Small intestine (tissue), 7 donors: ENCODE measurements at regions not wholly inside any gene's neighbourhood (a gene's known extent, or its start where the extent isn't known, plus 50 kb on each side); places are given as distances from the start of the nearest gene placed in this dataset.

Experiments used
- DNase-seq, 2 donors: peaks; one replicate each; pipeline versions ENCODE4 v3.0.0 to v3.0.0-alpha.2; 2013
- FAIRE-seq: peaks from 2 replicates; lab custom pipeline; 2012; peaks lifted over from hg19 to GRCh38; lab: Jason Lieb, UNC
- H3K27ac ChIP-seq, 3 donors: one replicate each; pipeline ENCODE4 v1.5.1; 2013; ENCODE audit warnings: low read length in 2 of 3, mild to moderate bottlenecking in 2 of 3, control low read depth in 1 of 3, inconsistent platforms in 1 of 3, low read depth in 1 of 3, moderate library complexity in 1 of 3
- H3K27me3 ChIP-seq, 3 donors: one replicate each; pipeline ENCODE4 v1.6.1; 2013; ENCODE audit warnings: low read length in 3 of 3, inconsistent platforms in 1 of 3; ENCODE audit not compliant: control insufficient read depth in 3 of 3, insufficient read depth in 3 of 3
- H3K36me3 ChIP-seq, 3 donors: one replicate each; pipeline ENCODE4 v1.6.1; 2013; ENCODE audit warnings: low read length in 3 of 3, inconsistent platforms in 1 of 3, low read depth in 1 of 3, mild to moderate bottlenecking in 1 of 3, moderate library complexity in 1 of 3; ENCODE audit not compliant: control insufficient read depth in 3 of 3, insufficient read depth in 2 of 3
- H3K4me1 ChIP-seq, 3 donors: one replicate each; pipeline ENCODE4 v1.6.1; 2013; ENCODE audit warnings: low read length in 2 of 3, inconsistent platforms in 1 of 3, low read depth in 1 of 3, mild to moderate bottlenecking in 1 of 3, moderate library complexity in 1 of 3; ENCODE audit not compliant: control insufficient read depth in 3 of 3, insufficient read depth in 2 of 3
- H3K4me3 ChIP-seq, 3 donors: one replicate each; pipeline ENCODE4 v1.5.1; 2013; ENCODE audit warnings: low read length in 3 of 3, control low read depth in 1 of 3, inconsistent platforms in 1 of 3, low read depth in 1 of 3, mild to moderate bottlenecking in 1 of 3, moderate library complexity in 1 of 3
- H3K9me3 ChIP-seq, 2 donors: one replicate each; pipeline ENCODE4 v1.6.1; 2013; ENCODE audit warnings: low read depth in 1 of 2, low read length in 1 of 2; ENCODE audit not compliant: control insufficient read depth in 2 of 2, insufficient read depth in 1 of 2
- WGBS, 3 donors: extraction: QIAGEN DNeasy Blood & Tissue Kit; methylation state at CpG; one replicate each; pipeline ENCODE4 v1.1.7; 2013; 5-methylcytosine and 5-hydroxymethylcytosine counted together
- donor health status: healthy with polysubstance abuse.
- donor health status: control.
- donor health status: control.
- donor health status: Bipolar disorder and iron deficiency.
- donor health status: healthy.

GRCh38 chr7:34311591-34311990, 346.4 kb upstream of the NPSR1 start:
- Histone ChIP-seq H3K9me3 (peaks cover 0 to 1% of the 10 kb centered on the region in 2 donors), H3K27me3 (no peaks in the 10 kb centered on the region), H3K36me3 (no peaks in the 10 kb centered on the region), H3K4me3 (no peak overlapping the region), H3K27ac (no peak overlapping the region), H3K4me1 (no peaks in the 10 kb centered on the region)
- FAIRE-seq: no peak
- 48 to 66% (median 63%) methylated on average over 3 of the region's 3 CpGs for WGBS, 3 donors
- no peak for DNase-seq

- Histone ChIP-seq H3K4me1 (no peaks in the 10 kb centered on the region), H3K9me3 (peaks cover 0 to 1% of the 10 kb centered on the region in 2 donors), H3K27ac (no peak overlapping the region), H3K4me3 (no peak overlapping the region), H3K27me3 (no peaks in the 10 kb centered on the region), H3K36me3 (no peaks in the 10 kb centered on the region)
- DNase-seq (no peak), FAIRE-seq (no peak)
- 79 to 87% (median 84%) methylated on average over 3 of the region's 3 CpGs for WGBS, 3 donors
Observed at GRCh38 chr7:34312624-34313023, 345.4 kb upstream of the NPSR1 start.

- peaks cover 0 to 1% of the 10 kb centered on the region in 2 donors for H3K9me3 ChIP-seq
- H3K27ac ChIP-seq: no peak overlapping the region
- no peak overlapping the region for H3K4me3 ChIP-seq
- no peaks in the 10 kb centered on the region for H3K27me3 ChIP-seq
- FAIRE-seq: no peak
- 79 to 93% (median 86%) methylated on average over 2 of the region's 2 CpGs for WGBS, 3 donors
- DNase-seq: no peak
- H3K36me3 ChIP-seq: no peaks in the 10 kb centered on the region
- H3K4me1 ChIP-seq: no peaks in the 10 kb centered on the region
Observed at GRCh38 chr7:34313289-34313688, 344.7 kb upstream of the NPSR1 start.

- Histone ChIP-seq H3K9me3 (peaks cover 0 to 1% of the 10 kb centered on the region in 2 donors), H3K27ac (no peak overlapping the region), H3K36me3 (no peaks in the 10 kb centered on the region), H3K27me3 (no peaks in the 10 kb centered on the region), H3K4me1 (no peaks in the 10 kb centered on the region), H3K4me3 (no peak overlapping the region)
- DNase-seq (no peak), FAIRE-seq (no peak)
Observed at GRCh38 chr7:34315032-34315431, 343.0 kb upstream of the NPSR1 start.

- 88 to 97% (median 93%) methylated on average over 1 of the region's 1 CpG for WGBS, 3 donors
- no peaks in the 10 kb centered on the region for H3K27me3 ChIP-seq
- H3K36me3 ChIP-seq: no peaks in the 10 kb centered on the region
- DNase-seq (peak; percentile 5 to 23), FAIRE-seq (no peak)
- H3K27ac ChIP-seq: no peak overlapping the region
- no peak overlapping the region for H3K4me3 ChIP-seq
- H3K4me1 ChIP-seq: peaks cover 0 to 3% (median 0%) of the 10 kb centered on the region in 3 donors
- H3K9me3 ChIP-seq: peaks cover 0 to 1% of the 10 kb centered on the region in 2 donors
Observed at GRCh38 chr7:34317039-34317438, 341.0 kb upstream of the NPSR1 start.

- Histone ChIP-seq H3K4me1 (peaks cover 0 to 3% (median 0%) of the 10 kb centered on the region in 3 donors), H3K9me3 (no peaks in the 10 kb centered on the region), H3K36me3 (no peaks in the 10 kb centered on the region), H3K27me3 (no peaks in the 10 kb centered on the region), H3K27ac (no peak overlapping the region), H3K4me3 (no peak overlapping the region)
- WGBS, 3 donors: 74 to 77% (median 76%) methylated on average over 6 of the region's 6 CpGs
- FAIRE-seq: no peak
- DNase-seq: no peak
Observed at GRCh38 chr7:34320412-34320811, 337.6 kb upstream of the NPSR1 start.

- H3K9me3 ChIP-seq: peaks cover 0 to 1% of the 10 kb centered on the region in 2 donors
- DNase-seq: peak; percentile 68 to 83
- H3K4me1 ChIP-seq: peaks cover 0 to 3% (median 0%) of the 10 kb centered on the region in 3 donors
- H3K27me3 ChIP-seq: no peaks in the 10 kb centered on the region
- no peaks in the 10 kb centered on the region for H3K36me3 ChIP-seq
- FAIRE-seq: no peak
- H3K4me3 ChIP-seq: peak overlapping the region in 1 of 3 donors; percentile 34
- no peak overlapping the region for H3K27ac ChIP-seq
- WGBS, 3 donors: 28 to 34% (median 32%) methylated on average over 27 of the region's 27 CpGs
Observed at GRCh38 chr7:34320926-34321661, 336.9 kb upstream of the NPSR1 start.

- Histone ChIP-seq H3K4me1 (peaks cover 0 to 3% (median 0%) of the 10 kb centered on the region in 3 donors), H3K9me3 (peaks cover 0 to 3% of the 10 kb centered on the region in 2 donors), H3K27ac (no peak overlapping the region), H3K27me3 (no peaks in the 10 kb centered on the region), H3K36me3 (no peaks in the 10 kb centered on the region), H3K4me3 (no peak overlapping the region)
- FAIRE-seq (no peak), DNase-seq (no peak)
- WGBS, 3 donors: 34 to 56% (median 40%) methylated on average over 2 of the region's 2 CpGs
Observed at GRCh38 chr7:34322841-34323240, 335.2 kb upstream of the NPSR1 start.

GRCh38 chr7:34327681-34328080, 330.3 kb upstream of the NPSR1 start:
- DNase-seq (no peak), FAIRE-seq (no peak)
- H3K27me3 ChIP-seq: no peaks in the 10 kb centered on the region
- H3K4me3 ChIP-seq: no peak overlapping the region
- no peaks in the 10 kb centered on the region for H3K4me1 ChIP-seq
- H3K27ac ChIP-seq: no peak overlapping the region
- WGBS, 3 donors: 71 to 81% (median 75%) methylated on average over 1 of the region's 1 CpG
- H3K9me3 ChIP-seq: peaks cover 0 to 3% of the 10 kb centered on the region in 2 donors
- H3K36me3 ChIP-seq: no peaks in the 10 kb centered on the region
